Caco-2 (cell line): ENCODE measurements at regions not wholly inside any gene's neighbourhood (a gene's known extent, or its start where the extent isn't known, plus 50 kb on each side); places are given as distances from the start of the nearest gene placed in this dataset.
A peak's percentile ranks its signal among the peaks of the same experiment; 100 is the strongest.

Source experiments
- BruUV-seq: library from RNA; stranded (reverse); fragments of 400-500 nt; replicated peaks from 2 replicates; lab custom pipeline; 2021; lab: Mats Ljungman, UMichigan
- CTCF ChIA-PET: fragments of 300-600 bp; sonication (Branson Sonifier 250); formaldehyde crosslinking; loops from one replicate; lab custom pipeline; 2022; ENCODE audit warnings: antibody characterized with exemption; lab: Charles Lee
- POLR2A ChIA-PET: fragments of 300-600 bp; sonication (Branson Sonifier 250); formaldehyde crosslinking; loops from one replicate; lab custom pipeline; 2022; ENCODE audit warnings: antibody characterized with exemption; lab: Charles Lee
- DNase-seq, 2 experiments: peaks; one replicate each; pipeline versions ENCODE4 v3.0.0 to v3.0.0-alpha.2; 2020 to 2022
- H3K27me3 ChIP-seq: replicated peaks from 2 replicates; pipeline ENCODE4 v1.6.0; 2011; ENCODE audit warnings: low read length; ENCODE audit not compliant: control insufficient read depth, insufficient read depth
- H3K36me3 ChIP-seq: 2 replicates; pipeline ENCODE4 v1.5.1; 2011; ENCODE audit warnings: low read length; ENCODE audit not compliant: control insufficient read depth, insufficient read depth
- H3K4me1 ChIP-seq: fragments of 250-450 bp; sonication (Bioruptor Pico); 2 replicates; pipeline ENCODE4 v1.5.1; 2020; ENCODE audit warnings: mild to moderate bottlenecking
- H3K4me3 ChIP-seq: 2 replicates; pipeline ENCODE4 v1.5.1; 2011; ENCODE audit warnings: low read depth, mild to moderate bottlenecking, control low read depth, low read length
- H3K9me3 ChIP-seq: fragments of 250-450 bp; sonication (Bioruptor Pico); 2 replicates; pipeline ENCODE4 v1.5.1; 2020; ENCODE audit warnings: mild to moderate bottlenecking, moderate library complexity
- H3K27ac Mint-ChIP-seq: one replicate; pipeline ENCODE4 v1.8.0; 2022; ENCODE audit warnings: mixed read lengths; ENCODE audit not compliant: unreplicated experiment
- H3K27me3 Mint-ChIP-seq: one replicate; pipeline ENCODE4 v1.8.0; 2022; ENCODE audit warnings: mixed read lengths; ENCODE audit not compliant: insufficient read depth, unreplicated experiment
- H3K36me3 Mint-ChIP-seq: one replicate; pipeline ENCODE4 v1.8.0; 2022; ENCODE audit warnings: mild to moderate bottlenecking, mixed read lengths; ENCODE audit not compliant: insufficient read depth, unreplicated experiment
- H3K4me1 Mint-ChIP-seq: one replicate; pipeline ENCODE4 v1.8.0; 2022; ENCODE audit warnings: low read depth, mixed read lengths; ENCODE audit not compliant: unreplicated experiment
- H3K4me3 Mint-ChIP-seq: one replicate; pipeline ENCODE4 v1.8.0; 2022; ENCODE audit warnings: mild to moderate bottlenecking, moderate library complexity, mixed read lengths; ENCODE audit not compliant: unreplicated experiment
- H3K9me3 Mint-ChIP-seq: one replicate; pipeline ENCODE4 v1.8.0; 2022; ENCODE audit warnings: mixed read lengths; ENCODE audit not compliant: unreplicated experiment
- CTCF ChIP-seq, 2 experiments: fragments of 200-600 bp in 1 of 2; IDR thresholded peaks; 1 replicate in 1 of 2; 2 replicates in 1 of 2; pipeline versions ENCODE4 v1.5.1 to v1.8.0; 2011 to 2022; ENCODE audit warnings: antibody characterized with exemption in 1 of 2, control low read depth in 1 of 2, inconsistent platforms in 1 of 2, low read depth in 1 of 2, low read length in 1 of 2, mild to moderate bottlenecking in 1 of 2, moderate library complexity in 1 of 2; ENCODE audit not compliant: insufficient read depth in 1 of 2, severe bottlenecking in 1 of 2, unreplicated experiment in 1 of 2
- intact Hi-C: fragments of 100-400 bp; cut with micrococcal nuclease; formaldehyde crosslinking; loops from one replicate; pipeline ENCODE4 v1.10.0; 2022; ENCODE audit not compliant: unreplicated experiment

- 0 out of 2 replicates have a peak, but pooled peaks cover 3% of the 10 kb centered on the region for H3K9me3 ChIP-seq
- H3K27me3 Mint-ChIP-seq: no peaks in the 10 kb centered on the region
- no TSS peak for BruUV-seq
- POLR2A ChIA-PET: no interaction called here
- H3K4me1 Mint-ChIP-seq: peaks cover 7% of the 10 kb centered on the region
- no peaks in the 10 kb centered on the region for H3K27me3 ChIP-seq
- peaks cover 13% of the 10 kb centered on the region; the same call in 1 of the 2 replicates for H3K4me1 ChIP-seq
- DNase-seq: no peak
- no peak for TF ChIP-seq CTCF (IDR thresholded peaks at IDR 0.05; ENCODE audit: insufficient read depth in 1 of 2, low read depth in 1 of 2, low read length in 1 of 2, severe bottlenecking in 1 of 2, unreplicated experiment in 1 of 2)
- no peak overlapping the region for H3K4me3 Mint-ChIP-seq
- H3K36me3 Mint-ChIP-seq: no peaks in the 10 kb centered on the region
- CTCF ChIA-PET: no interaction called here
- H3K27ac Mint-ChIP-seq: no peak overlapping the region
- intact Hi-C loops: no loop called here
- peaks cover 9% of the 10 kb centered on the region for H3K9me3 Mint-ChIP-seq
- no peak overlapping the region for H3K4me3 ChIP-seq
- no peaks in the 10 kb centered on the region for H3K36me3 ChIP-seq
Measured at GRCh38 chr5:68395302-68395701, 179.7 kb downstream of the PIK3R1 start.

- intact Hi-C loops: no loop called here
- CTCF ChIA-PET: no interaction called here
- no peaks in the 10 kb centered on the region for H3K36me3 ChIP-seq
- no peaks in the 10 kb centered on the region for H3K27me3 ChIP-seq
- no peak overlapping the region for H3K4me3 ChIP-seq
- no peak overlapping the region for H3K4me3 Mint-ChIP-seq
- 0 out of 2 replicates have a peak, but pooled peaks cover 3% of the 10 kb centered on the region for H3K9me3 ChIP-seq
- POLR2A ChIA-PET: no interaction called here
- no peaks in the 10 kb centered on the region for H3K27me3 Mint-ChIP-seq
- H3K36me3 Mint-ChIP-seq: no peaks in the 10 kb centered on the region
- H3K27ac Mint-ChIP-seq: no peak overlapping the region
- no TSS peak for BruUV-seq
- H3K4me1 ChIP-seq: peaks cover 13% of the 10 kb centered on the region; the same call in 1 of the 2 replicates
- peaks cover 7% of the 10 kb centered on the region for H3K4me1 Mint-ChIP-seq
- TF ChIP-seq CTCF (IDR thresholded peaks at IDR 0.05; ENCODE audit: insufficient read depth in 1 of 2, low read depth in 1 of 2, low read length in 1 of 2, severe bottlenecking in 1 of 2, unreplicated experiment in 1 of 2): no peak
- peak in 1 of 2 experiments; percentile 49 for DNase-seq
- peaks cover 9% of the 10 kb centered on the region for H3K9me3 Mint-ChIP-seq
Measured at GRCh38 chr5:68395926-68396511, 180.5 kb downstream of the PIK3R1 start.

- H3K9me3 Mint-ChIP-seq: peaks cover 13% of the 10 kb centered on the region
- Histone ChIP-seq H3K9me3 (0 out of 2 replicates have a peak, but pooled peaks cover 3% of the 10 kb centered on the region), H3K27me3 (no peaks in the 10 kb centered on the region), H3K4me3 (no peak overlapping the region), H3K36me3 (no peaks in the 10 kb centered on the region), H3K4me1 (peaks cover 13% of the 10 kb centered on the region; the same call in 1 of the 2 replicates)
- intact Hi-C loops: no loop called here
- POLR2A ChIA-PET: no interaction called here
- no peaks in the 10 kb centered on the region for H3K27me3 Mint-ChIP-seq
- peaks cover 7% of the 10 kb centered on the region for H3K4me1 Mint-ChIP-seq
- H3K27ac Mint-ChIP-seq: no peak overlapping the region
- peak in 1 of 2 experiments; percentile 34 for DNase-seq
- H3K36me3 Mint-ChIP-seq: no peaks in the 10 kb centered on the region
- no TSS peak for BruUV-seq
- no peak for TF ChIP-seq CTCF (IDR thresholded peaks at IDR 0.05; ENCODE audit: insufficient read depth in 1 of 2, low read depth in 1 of 2, low read length in 1 of 2, severe bottlenecking in 1 of 2, unreplicated experiment in 1 of 2)
- H3K4me3 Mint-ChIP-seq: no peak overlapping the region
- CTCF ChIA-PET: no interaction called here
Measured at GRCh38 chr5:68396722-68397121, 181.2 kb downstream of the PIK3R1 start.
